GDM1 (cell line): ENCODE measurements at regions not wholly inside any gene's neighbourhood (a gene's known extent, or its start where the extent isn't known, plus 50 kb on each side); places are given as distances from the start of the nearest gene placed in this dataset.
"Not testable (repeated sequence)": the region's sequence is repeated elsewhere in the genome, so short reads cannot be mapped to it uniquely, and the experiment has no call there.

Experiments used
- DNase-seq: peaks from one replicate; lab custom pipeline; 2025; lab: John Stamatoyannopoulos, UW

DNA sequence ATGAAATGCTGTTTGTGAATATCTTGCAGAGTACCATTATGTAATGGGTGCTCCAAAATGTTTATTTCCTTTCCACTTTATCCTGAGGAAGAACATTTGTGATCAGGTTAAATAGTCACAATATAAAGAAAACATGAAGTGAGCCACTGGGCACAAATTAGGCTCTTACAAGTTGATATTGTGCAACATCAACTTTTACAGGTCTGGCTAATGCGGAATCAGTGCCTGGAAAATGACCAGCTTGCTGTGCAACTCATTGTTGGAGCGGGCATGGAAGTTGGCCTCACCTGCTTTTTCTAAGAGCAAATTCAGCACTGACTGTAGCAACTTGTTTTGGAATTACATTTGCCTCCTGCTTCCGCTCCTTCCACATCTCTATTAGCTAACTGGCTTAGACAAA, 216.9 kb upstream of the PLPPR1 start:
- no peak for DNase-seq

DNA sequence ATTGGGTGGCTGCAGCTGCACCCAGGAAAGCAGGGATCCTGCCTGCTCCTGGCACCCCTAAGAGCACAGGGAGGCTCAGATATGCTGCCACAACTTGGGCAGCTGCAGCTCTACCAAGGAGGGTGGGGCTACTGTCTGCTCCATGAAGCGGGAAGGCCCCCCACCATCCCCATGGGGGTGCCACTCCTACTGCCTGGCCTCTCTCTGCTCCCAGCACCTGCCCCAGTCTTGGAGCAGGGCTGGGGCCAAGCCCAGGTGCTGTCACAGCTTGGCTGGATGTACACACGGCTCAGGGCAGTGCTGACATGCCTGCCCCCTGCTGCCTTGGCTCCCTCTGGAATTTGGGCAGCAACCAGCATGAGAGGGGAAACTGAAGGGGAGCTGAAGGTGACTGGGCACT, 214.7 kb upstream of the PLPPR1 start:
- no peak for DNase-seq

DNA sequence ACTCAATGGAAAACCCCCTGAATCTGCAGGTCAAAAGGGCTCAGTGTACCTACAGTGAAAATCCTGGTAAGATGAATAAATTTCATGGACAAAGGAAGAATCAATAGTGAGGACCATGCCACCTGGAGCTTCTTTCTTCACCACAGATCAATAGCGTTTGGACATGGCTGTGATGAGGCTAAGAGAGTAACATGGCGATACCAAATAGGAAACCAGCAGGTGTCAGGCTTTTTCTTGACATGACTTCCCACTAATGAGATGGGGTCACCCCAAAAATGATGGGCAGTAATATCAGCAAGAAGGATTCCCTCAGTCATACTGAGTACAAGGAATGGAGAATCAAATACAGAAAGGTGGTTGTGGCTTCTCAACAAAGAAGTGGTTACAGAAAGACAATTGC, 208.5 kb upstream of the PLPPR1 start:
- DNase-seq, result no peak

DNA sequence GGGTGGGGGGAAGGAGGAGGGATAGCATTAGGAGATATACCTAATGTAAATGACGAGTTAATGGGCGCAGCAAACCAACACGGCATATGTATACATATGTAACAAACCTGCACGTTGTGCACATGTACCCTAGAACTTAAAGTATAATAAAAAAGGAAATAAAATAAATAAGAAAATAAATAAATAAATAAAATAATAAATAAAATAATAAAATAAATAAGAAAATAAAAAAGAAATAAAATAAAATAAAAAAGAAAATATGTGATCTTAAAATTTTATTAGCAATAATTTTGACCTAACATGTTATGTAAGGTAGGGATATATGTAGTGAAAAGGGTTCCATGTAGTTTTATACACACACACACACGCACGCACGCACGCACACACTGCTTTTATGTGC, 195.5 kb upstream of the PLPPR1 start:
- not testable (repeated sequence) for DNase-seq

DNA sequence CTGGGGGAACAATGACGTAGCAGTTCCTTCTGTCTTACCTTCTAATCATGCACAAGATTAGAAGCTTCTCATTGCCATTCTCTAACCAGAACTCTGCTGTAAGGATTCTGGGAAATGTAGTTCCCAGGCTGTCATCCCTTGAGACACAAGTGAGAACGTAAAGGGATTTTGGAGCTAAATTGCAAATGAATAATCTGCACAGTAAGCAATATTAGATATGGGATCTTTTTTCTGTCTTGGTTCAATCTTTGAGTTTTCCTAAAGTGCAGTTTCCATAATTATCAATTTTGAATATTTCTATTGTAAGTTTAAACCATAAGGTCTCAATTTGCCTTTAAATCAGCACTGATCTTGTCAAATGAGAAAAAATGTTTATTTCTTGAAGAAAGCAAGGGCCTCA, 189.7 kb upstream of the PLPPR1 start:
- DNase-seq, result no peak

DNA sequence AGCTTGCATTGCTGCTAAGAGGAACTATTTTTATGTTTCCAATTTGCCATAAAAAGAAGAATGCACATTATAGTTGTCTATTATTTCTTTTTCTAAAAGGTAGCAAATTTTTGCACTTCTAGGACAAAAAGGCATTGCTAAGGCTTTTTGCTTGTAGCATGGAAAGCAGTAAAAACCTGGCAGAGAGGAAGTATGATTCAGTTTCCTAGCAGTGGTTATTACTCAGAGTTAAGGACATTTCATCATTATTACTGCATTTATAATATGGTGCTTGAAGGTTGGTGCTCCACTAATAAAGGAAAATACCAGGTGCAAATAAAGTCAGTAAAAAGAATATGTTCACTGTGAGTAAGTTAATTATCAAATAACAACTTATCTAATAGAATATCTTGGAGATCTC, 179.8 kb upstream of the PLPPR1 start:
- DNase-seq, result no peak

DNA sequence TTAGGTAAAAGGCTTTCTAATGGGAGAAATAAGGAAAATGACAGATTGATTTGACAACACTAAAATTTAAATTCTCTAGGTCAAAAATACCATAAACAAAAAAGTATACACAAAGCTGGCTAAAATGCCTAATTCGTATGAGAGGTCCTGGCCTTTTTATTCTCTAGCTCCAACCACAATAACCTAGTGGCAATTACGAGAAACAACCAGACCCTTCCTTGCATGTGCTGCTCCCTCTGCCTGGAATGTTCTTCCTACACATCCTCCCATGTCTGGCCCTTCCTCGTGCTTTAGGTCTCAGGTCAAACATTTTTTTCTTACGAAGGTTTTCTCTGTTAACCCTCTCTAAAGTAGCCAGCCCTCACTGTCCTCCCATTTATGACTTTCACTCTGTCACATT, 176.4 kb upstream of the PLPPR1 start:
- DNase-seq, result no peak

DNA sequence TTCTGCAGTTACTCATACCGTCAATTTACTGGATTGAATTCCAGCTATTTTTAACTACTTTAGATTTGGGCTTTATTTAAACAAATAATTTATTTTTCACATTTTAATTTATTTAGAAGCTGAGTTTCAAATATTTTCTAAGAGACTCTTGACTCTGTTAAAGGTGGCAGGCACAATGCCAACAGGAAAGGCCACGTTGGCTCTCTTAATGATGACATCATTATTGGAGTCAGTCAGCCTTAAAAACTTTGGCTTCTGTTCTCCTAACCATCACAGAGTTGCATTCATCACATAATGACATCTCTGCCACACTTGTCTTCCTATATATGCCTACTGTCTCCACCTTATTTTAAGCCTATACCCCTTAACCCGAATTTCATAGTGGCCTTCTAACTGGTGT, 172.3 kb upstream of the PLPPR1 start:
- no peak for DNase-seq

DNA sequence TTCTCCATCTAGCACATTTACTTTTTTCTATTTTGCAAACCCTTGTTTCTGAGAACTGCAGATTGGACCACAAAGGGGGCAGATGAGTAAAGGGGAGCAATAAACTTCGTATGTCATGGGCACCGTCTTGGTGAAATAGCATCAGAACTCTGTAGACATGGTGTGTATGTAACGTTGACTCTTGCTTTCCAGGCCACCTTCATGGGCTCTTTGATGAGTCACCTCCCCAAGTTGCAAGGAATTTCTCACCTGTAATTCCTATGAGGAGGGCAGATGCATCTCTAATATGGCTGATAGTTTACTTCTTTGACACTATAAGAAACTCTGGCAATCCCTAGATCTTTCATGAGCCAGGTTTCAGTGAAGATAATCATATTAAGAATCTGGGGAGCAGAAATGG, 163.4 kb upstream of the PLPPR1 start:
- DNase-seq, result no peak

DNA sequence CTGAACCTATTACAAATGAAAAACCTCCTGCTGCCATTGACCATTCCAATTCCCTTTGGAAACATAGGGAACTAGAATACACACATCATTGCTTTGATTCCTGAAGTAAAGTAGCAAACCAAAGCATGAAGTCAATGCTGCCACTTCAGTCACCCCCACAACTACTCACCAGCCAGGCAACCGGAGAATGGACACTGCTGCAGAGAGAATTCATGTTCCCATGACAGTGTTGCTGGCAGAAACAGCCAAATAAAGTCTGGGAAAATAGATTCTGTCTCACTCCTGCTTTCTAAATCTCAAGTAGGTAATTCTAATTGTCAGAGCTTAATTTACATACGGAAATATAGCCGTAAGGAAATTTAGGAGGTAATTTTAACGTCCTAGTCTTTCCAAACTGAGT, 162.9 kb upstream of the PLPPR1 start:
- DNase-seq, result no peak

DNA sequence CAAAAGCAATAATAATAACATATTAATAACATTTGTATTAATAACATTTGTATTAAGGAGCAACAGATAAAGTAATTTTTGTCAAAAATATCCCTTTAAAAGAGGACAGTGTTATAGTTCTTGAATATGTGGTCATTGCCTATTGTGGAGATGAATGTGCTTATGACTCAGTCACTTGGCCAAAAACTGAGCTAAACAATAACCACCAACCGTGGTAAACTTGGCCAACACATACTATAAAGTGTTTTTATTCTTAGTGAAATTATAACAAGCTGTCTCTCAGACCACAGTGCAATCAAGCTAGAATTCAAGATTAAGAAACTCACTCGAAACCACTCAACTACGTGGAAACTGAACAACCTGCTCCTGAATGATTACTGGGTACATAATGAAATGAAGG, 159.2 kb upstream of the PLPPR1 start:
- no peak for DNase-seq

DNA sequence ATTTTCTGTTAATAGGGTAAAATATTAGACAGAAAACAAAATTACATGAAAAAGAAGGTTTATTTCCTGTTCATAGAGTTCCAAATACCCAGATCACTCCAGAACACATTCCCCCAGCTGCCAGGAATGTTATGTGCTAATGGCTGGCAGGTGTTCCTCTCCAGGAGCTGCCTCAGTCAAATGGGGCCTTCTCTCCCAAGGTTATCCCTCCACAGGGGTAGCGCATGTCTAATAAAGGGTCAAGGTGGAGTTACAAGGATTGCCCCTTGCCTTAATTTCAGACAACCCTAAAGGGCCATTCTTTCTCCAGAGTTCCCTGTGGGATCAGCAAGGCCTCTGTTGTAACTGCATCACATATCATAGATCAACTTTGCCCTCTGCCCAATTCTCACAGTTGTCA, 148.6 kb upstream of the PLPPR1 start:
- DNase-seq, result no peak

DNA sequence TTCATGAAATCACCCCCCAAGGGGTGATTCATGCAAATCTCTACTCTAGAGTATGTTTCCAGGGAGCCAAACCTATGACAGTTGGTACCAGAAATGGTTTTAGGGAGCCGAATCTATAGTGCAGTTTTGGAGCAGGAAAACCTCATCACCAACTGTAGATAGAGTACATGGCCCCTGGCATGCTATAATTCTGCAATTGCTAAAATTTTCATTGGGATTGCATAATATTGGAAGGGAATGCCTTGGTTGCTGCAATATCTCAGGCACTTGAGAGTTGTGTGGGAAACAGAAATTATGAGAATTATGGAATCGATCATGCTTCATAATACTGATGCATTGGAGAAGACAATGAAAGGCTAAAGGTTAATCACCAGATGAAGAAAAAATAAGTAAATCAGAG, 148.2 kb upstream of the PLPPR1 start:
- no peak for DNase-seq

DNA sequence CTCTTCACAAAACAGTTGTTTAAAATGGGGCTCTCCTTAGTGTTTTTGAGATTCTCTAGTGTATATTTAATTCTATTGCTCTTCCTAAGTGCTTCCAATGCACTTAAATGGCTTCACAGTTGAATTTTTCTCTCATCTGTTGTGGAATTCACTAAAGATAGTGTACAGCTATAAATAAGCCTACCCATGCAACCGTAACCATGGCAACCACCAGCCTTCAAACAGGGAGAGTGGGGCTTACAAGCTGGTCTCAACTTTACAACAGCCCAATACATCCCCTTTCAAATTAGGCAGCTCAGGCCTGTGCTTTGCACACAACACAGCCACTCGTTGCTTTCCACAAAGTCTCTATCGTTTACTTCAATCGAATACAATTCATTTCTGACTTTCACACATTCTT, 144.0 kb upstream of the PLPPR1 start:
- no peak for DNase-seq

DNA sequence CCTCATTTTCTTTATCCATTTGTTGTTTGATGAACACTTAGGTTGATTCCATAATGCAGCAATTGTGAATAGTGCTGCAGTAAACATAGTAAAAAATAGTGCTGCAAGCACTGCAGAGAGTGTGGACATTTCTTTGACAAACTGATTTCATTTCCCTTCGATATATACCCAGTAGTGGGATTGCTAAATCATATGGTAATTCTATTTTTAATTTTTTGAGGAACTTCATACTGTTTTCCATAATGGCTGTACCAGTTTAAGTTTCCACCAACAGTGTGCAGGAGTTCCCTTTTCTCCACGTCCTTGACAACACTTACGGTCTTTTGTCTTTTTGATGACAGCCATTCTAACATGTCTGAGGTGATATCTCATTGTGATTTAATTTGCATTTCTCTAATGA, 138.2 kb upstream of the PLPPR1 start:
- no peak for DNase-seq

DNA sequence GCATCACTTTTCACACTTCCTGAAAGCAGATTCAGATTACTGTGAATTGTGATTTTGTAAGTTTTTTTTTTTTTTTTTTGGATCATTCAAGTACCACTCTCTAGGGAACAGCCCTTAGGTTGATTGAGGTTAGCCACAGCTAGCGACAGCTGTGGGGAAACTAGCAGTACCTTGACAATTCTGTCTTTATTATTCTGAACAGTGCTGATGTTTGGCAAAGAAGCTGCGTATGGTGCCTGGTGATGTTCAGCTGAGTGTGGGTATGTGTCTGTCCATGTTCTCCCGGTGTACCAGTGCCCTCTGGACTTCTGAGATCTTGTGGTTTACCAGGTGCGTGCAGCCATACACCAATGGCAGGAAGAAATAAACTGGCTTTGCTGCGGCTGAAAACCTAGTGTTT, 117.3 kb upstream of the PLPPR1 start:
- no peak for DNase-seq

DNA sequence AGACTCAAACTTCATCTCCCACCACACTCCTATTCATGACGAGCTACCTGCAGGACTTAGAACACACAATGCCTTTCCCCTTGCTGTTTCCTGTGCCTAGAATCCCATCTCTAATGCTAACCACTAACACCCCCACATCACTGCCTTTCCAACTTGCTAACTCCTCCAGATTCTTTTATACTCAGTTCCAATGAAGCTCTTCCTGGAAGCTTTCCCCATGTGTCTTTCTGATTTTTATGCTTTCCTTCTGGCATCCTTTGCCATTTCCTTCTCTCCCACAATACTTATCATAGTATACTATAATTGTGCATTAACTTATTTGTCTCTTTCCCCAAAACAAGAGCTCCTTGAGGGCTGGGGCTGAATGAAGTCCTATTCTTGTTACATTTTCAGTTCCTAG, 115.3 kb upstream of the PLPPR1 start:
- no peak for DNase-seq

DNA sequence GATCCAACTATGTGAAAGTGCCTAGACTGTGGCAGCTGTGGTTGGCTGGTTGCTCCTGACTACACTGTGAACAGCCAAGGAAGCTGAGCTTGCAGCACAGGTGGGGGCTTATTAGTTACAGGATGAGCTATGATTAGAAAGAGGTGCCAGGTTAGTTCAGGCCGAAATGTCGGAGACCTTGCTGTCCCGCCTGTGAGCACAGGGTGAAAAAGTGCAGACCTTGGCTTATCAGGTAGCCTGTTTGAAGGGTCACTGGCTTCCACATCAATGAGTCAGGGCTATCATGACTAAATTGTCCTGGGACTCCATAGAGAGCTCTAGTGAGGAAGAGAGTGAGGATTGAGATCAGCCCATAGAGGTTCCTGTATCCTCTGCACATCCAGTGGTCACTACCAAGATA, 114.3 kb upstream of the PLPPR1 start:
- no peak for DNase-seq

DNA sequence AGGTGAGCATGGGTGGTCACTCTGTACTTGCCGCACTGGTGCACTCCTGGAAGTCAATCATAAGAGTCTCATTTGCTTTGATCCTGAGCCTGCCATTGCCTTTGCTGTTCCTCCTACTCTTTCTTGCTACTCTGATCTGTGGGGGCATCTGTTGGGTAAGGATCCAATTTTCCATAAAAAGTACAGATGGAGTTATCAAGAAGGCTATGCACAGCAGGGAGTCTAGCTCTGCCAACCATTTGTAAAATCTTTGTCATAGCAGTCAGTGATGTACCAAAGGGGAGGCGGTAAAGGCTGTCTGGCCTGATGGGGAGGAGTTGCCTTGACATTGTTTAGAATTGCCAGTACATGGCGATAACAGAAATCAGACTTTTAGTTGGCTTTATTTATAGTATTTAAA, 109.0 kb upstream of the PLPPR1 start:
- DNase-seq, result no peak

DNA sequence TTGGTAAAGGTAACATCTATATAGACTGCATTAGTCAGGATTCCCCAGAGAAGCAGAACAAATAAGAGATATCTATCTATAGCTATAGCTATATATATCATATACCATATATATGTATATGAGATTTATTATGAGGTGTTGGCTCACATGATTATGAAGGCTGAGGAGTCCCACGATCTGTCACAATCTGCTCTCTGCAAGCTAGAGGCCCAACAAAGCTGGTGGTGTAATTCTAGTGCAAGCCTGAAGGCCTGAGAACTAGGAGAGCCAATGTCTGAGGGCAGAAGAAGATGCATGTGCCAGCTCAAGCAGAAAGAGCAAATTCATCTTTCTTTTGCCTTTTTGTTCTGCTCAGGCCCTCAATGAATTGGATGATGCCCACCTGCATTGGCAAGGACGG, 102.2 kb upstream of the PLPPR1 start:
- DNase-seq, result no peak

DNA sequence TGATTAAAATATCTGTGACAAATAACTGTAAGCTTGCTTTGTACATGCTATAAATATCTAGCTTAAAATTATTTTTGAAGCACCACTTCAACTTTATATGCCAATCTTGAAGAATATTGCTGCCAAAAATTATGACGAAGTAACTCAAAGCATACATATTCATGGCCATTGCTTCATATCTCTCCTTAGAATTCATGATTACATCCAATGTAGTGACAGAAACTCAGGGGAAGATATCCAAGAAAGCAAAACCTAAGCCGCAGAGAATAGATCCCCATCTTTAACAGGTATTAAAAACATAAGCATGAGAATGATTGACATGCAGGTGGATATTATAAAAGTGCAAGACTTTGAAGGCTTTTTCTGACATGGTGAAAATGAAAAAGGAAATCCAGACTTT, 100.8 kb upstream of the PLPPR1 start:
- no peak for DNase-seq

DNA sequence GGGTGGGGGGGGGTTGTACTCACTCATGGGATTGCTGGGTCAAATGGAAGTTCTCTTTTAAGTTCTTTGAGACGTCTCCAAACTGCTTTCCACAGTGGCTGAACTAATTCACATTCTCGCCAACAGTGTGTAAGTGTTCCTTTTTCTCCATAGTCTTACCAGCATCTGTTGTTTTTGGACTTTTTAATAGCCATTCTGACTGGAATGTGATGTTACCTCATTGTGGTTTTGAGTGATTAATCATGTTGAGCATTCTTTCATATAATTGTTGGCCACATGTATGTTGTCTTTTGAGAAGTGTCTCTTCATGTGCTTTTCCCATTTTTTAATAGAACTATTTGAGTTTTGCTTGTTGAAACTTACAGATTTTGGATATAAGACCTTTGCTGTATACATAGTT, 94.9 kb upstream of the PLPPR1 start:
- no peak for DNase-seq

DNA sequence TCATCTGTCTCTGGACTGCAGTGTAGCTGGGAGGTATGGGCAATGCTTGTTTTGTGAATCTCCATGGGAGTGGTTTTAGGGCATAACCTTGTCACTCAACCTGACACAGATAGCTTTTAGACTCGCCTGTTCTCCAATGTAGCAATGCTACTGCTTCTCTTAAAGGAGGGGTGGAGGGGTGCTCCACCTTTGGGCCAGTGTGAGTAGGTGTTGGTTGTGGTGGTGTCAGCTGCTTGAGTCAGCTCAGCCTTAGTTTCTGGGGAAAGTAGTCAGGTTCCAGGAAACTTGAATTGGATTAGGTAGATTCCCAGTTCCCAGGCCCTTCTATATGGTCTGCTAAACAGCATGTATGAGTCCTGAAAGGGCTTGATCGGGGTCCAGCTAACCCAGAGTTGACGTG, 91.1 kb upstream of the PLPPR1 start:
- no peak for DNase-seq

DNA sequence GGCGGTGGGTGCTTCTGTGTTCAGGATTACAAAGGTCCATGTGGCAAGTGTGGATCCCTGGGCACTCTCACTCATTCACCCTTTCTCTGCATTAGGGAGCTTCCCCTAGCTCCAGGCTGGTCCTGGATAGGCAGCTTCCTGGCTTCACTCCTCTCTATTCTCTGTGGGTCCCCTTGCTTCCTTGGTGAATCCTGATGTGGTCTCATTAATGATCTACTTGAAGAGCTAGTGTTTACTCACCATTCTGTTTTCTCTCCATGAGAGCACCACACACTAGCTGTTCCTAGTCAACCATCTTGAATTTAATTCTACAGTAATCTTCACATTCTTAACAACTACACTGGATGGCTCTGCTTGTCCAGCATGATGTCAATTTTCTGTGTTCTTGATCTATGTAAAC, 90.0 kb upstream of the PLPPR1 start:
- DNase-seq, result no peak

DNA sequence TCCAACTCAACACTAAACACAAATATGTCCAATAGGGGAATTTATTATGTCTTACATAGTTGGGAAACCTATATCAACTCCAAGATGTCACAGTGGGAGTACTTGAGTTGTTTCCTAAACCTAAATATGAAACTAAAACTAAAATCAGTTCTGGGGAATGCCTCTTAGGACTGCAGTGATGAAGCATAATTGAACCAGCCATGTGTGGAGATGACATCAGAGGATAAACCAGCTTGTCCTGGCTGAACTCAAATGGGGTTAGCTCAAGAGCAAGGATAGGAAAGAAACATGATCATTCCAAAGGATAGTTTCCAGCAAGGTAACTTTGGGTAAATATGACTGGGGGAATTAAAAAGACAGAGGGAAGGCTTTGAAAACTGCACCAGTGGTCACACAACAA, 88.9 kb upstream of the PLPPR1 start:
- no peak for DNase-seq

DNA sequence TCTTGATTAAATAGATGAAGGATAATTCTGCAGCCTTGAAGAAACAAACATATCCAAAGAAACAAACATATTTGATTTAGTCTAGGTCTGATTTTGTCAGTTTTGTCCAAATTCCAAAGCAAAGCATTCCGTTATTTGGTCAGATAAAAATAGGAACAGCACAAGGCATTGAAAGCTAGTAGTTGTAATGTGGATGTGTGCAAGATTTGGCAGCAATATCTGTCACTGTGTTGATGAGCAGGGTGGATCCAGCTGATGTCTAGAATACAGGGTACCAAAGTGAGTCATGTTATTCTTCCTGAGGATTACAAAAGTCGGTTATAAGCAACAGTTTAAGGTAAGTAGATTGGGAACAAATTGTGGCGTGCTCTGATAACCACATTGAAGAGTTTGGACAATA, 69.3 kb upstream of the PLPPR1 start:
- no peak for DNase-seq
